VCaP (cell line): ENCODE measurements at regions not wholly inside any gene's neighbourhood (a gene's known extent, or its start where the extent isn't known, plus 50 kb on each side); places are given as distances from the start of the nearest gene placed in this dataset.

Experiments
- H3K27ac ChIP-seq: fragments of 450-650 bp; 2 replicates; pipeline ENCODE4 v1.5.1; 2017
- CTCF ChIP-seq: fragments of 450-650 bp; conservative IDR thresholded peaks from 2 replicates; pipeline ENCODE4 v1.5.1; 2017; ENCODE audit warnings: mild to moderate bottlenecking, moderate library complexity

- H3K27ac ChIP-seq: no peak overlapping the region
- TF ChIP-seq CTCF: no peak
These were observed 215.7 kb downstream of the IKZF2 start for GRCh38 chr2:212935752-212936151.

- H3K27ac ChIP-seq: no peak overlapping the region
- no peak for TF ChIP-seq CTCF
These were observed 220.1 kb downstream of the IKZF2 start for GRCh38 chr2:212931271-212931670.

- no peak for TF ChIP-seq CTCF
- H3K27ac ChIP-seq: no peak overlapping the region
These were observed 220.7 kb downstream of the IKZF2 start for GRCh38 chr2:212930556-212931260.

DNA sequence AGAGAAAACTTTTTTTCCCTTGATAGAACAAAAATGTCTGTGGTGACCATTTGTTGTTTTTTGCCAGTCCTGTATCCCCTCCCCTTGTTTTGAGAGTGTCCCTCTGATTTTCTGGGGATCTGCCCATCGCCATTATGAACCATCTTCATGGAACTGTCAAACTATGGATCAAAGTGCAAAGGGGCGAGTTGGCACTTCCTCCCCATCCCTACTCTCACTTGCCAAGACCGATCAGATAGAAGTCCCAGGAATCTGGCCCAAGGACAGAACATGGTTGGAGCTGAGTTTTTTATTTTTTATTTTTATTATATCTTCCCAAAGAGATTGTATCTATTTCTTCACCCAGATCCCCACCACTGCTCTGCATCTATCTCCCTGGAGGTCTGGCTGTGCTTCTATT, 221.4 kb downstream of the IKZF2 start:
- no peak for TF ChIP-seq CTCF
- H3K27ac ChIP-seq: no peak overlapping the region

DNA sequence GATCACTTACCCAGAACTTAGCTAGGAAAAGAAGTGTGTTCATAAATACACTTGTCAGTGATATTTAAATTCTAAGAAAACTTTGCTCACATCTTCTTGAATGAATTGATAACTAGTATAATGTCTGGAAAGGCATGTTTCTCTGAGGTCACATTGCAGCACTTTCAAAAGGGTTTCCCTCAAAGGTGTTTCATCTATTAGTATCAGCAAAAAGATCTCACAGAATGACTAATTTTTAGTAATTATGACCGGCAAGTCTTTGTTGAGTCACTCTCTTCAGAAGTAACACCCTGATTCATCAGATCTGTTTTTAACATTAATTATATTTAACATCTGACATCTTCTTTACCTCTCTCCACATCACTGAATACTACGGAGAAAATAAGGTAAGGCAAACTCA, 222.3 kb downstream of the IKZF2 start:
- no peak for TF ChIP-seq CTCF
- no peak overlapping the region for H3K27ac ChIP-seq

GRCh38 chr2:212928681-212929080, 222.7 kb downstream of the IKZF2 start:
- TF ChIP-seq CTCF: no peak
- no peak overlapping the region for H3K27ac ChIP-seq

DNA sequence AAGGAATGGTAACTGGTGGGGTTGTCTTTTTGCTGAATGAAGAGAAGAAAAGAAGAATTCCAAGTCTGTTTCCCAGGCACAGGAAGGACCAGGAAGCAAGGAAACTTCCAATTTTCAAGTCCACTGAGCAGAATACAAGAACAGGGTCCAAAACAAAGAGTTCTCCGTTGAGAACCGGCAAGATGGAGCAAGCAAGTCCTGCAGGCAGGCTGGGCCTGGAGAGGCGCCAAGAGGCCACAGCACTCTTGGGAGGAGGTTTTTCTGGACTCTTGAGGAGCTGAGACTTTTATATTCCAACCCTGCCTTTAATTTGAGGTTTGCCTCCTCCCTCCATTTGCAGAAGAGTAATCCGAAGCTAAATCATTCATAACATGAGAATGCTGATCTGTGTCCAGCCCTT, 224.5 kb downstream of the IKZF2 start:
- no peak for TF ChIP-seq CTCF
- H3K27ac ChIP-seq: no peak overlapping the region
